GM13977 (cell line): ENCODE measurements at regions not wholly inside any gene's neighbourhood (a gene's known extent, or its start where the extent isn't known, plus 50 kb on each side); places are given as distances from the start of the nearest gene placed in this dataset.

Source experiments
- DNase-seq: peaks from one replicate; pipeline ENCODE4 v3.0.0; 2012; ENCODE audit warnings: low spot score
- in situ Hi-C: fragments of 300-500 bp; cut with MboI; formaldehyde crosslinking; loops from one replicate; pipeline ENCODE4 v1.12.0; 2022; ENCODE audit warnings: low sequenced_read_pairs, low pct_unique_long_range_greater_than_20kb, mixed read lengths, inconsistent platforms; ENCODE audit not compliant: unreplicated experiment
- TF ChIP-seq, protein P1 (sequence below): IDR thresholded peaks from 2 replicates; pipeline ENCODE4 v1.5.1; 2012; ENCODE audit warnings: mild to moderate bottlenecking, control low read depth; ENCODE audit not compliant: insufficient read depth; ENCODE audit errors: extremely low read depth, missing control alignments

DNA sequence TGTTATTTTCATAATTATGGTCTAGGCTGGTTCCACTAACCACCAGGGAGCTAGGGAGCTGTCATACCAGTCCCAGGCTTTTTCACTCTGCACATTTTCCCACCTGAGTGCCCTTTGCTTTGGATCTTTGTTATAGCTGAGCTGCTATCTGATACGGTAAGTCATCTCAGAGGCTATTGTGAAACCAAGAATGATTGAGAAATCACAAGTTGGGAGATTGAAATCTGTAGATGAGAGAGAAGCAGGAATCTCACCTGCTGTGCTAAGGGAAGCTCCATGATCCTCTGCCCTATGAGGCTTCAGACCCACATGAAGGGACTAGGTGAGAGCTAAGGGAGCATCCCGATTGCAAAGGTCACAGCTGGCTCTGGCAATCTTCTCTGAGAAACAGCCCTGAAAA, 307.8 kb downstream of the REEP3 start:
- DNase-seq: no peak
- TF ChIP-seq, protein P1, sequence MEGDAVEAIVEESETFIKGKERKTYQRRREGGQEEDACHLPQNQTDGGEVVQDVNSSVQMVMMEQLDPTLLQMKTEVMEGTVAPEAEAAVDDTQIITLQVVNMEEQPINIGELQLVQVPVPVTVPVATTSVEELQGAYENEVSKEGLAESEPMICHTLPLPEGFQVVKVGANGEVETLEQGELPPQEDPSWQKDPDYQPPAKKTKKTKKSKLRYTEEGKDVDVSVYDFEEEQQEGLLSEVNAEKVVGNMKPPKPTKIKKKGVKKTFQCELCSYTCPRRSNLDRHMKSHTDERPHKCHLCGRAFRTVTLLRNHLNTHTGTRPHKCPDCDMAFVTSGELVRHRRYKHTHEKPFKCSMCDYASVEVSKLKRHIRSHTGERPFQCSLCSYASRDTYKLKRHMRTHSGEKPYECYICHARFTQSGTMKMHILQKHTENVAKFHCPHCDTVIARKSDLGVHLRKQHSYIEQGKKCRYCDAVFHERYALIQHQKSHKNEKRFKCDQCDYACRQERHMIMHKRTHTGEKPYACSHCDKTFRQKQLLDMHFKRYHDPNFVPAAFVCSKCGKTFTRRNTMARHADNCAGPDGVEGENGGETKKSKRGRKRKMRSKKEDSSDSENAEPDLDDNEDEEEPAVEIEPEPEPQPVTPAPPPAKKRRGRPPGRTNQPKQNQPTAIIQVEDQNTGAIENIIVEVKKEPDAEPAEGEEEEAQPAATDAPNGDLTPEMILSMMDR: no peak
- in situ Hi-C loops: no loop called here

DNA sequence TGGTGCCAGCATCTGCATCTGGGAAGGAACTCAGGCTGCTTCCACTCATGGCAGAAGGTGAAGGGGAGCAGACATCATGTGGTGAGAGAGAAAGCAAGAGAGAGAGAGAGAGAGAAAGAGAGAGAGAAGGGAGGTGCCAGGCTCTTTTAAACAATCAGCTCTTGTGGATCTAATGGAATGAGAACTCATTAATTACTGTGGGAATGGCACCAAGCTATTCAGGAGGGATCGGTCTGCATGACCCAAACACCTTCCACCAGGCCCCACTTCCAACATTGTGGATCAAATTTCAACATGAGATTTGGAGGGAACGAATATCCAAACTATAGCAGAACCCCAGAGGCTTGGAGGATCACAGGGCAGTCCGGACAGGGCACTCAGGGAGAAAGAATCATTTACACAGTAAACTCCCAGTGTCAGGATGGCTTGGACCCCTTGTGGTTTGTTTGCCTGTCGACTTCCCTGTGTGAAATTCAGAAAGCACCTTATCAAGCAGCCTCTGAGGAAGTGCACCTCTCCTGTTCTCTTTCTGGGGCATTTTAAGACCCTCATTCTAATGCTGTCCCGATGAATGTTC, 308.5 kb downstream of the REEP3 start:
- no peak for DNase-seq
- in situ Hi-C loops: no loop called here
- TF ChIP-seq, protein P1: no peak

DNA sequence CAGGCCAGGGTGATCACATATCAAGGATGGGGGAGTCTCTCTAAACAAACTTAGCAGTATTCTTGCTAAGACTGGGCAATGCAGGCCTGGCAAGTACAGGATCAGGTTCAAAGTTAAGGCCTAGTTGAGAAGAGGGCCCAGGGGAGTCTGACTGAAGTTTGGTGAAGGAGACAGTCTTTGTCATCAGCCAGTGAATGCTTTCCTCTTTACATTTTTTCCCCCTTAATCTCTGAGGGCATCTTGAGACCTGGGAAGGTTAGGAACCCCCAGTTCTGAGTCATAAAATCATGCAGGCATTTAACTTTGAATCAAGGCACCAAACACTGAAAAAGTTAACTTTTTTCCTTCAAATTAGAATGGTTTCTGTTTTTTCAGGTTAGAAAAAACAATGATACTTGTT, 311.5 kb downstream of the REEP3 start:
- in situ Hi-C loops: no loop called here
- TF ChIP-seq, protein P1: no peak
- DNase-seq: no peak

DNA sequence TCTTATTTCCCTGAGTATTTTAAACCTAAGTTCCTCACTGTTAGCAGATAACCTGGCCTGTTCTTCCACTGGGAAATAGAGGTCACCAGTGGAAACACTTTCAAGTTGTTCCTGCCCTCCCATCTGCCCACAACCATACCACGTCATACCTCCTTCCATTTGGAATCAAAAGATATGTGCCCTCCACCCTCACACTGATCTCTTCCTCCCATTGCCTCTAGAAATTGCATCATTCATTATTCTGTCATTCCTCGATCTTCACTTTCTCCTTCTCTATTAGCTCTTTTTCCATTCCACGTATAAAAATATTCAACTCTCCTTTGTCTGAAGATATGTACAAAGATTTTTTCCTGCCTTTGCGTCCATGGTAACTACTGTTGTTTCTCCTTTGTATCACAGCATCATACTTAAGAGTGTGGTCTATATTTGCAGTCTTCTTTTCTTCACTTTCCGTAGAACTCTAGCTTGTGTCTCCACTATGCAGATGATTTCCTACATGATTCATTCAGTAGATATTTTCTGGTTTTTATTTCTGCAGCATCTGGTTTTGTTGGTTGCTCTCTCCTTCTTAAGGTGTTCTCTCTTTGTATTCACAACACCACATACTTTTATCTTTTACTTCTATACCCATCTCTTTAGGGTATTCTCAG, 312.3 kb downstream of the REEP3 start:
- DNase-seq: no peak
- in situ Hi-C loops: no loop called here
- TF ChIP-seq, protein P1: no peak

DNA sequence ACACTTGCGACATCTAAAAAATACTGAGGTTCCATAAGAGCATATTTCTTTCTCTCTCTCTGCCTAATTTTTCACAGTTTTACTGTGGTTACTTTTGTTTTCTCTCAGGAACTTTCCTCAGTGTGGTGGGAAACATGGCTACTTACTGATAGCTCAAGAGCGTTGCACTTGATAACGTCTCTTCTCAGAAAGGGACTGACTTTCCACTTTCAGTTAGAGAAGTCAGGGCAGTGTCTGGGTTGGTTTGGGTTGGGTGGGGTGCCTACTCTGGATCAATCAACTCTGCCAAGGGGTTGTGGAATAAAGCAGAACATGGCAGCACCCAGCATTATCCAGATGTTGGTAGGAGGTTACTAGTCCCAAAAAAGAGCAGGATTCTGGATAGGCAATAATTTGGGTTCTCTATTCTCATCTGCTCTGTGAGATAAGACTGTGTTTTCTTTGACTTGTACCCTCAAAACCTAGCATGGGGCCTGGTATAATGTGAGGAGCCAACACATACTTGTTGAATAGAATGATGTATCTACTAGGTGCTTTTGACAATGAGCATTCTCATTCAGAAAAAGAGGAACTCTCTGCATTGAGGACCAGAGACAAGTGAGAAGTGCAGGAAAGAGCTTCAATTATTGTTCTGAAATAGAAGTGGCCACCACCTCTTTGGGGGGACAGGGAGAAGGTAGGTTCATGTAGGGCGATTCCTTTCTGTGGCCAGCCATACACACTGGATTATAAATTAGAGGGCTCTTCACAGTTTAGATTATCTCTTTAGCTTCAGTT, 315.7 kb downstream of the REEP3 start:
- no peak for DNase-seq
- TF ChIP-seq, protein P1: no peak
- in situ Hi-C loops: no loop called here

DNA sequence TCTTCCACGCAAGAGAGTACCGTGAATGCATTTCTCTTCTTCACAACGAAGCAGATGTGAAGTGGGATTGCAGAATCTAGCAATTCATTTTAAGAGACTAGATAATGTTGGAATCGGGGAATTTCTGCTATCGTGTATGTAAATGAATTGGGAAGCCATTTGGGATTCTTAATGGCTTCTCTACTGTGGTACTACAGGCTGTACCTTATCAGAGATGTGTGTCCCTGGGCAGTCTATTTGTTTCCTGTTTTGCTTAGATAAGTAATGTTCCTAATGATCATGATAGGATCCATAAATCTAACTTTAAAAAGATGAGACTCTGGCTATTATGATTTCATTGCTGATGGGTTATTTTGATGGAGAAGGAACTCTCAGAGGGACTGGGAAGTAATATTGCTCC, 320.6 kb downstream of the REEP3 start:
- TF ChIP-seq, protein P1: no peak
- in situ Hi-C loops: no loop called here
- no peak for DNase-seq
